TTC549 (cell line): ENCODE measurements at regions not wholly inside any gene's neighbourhood (a gene's known extent, or its start where the extent isn't known, plus 50 kb on each side); places are given as distances from the start of the nearest gene placed in this dataset.
"Not testable (repeated sequence)": the region's sequence is repeated elsewhere in the genome, so short reads cannot be mapped to it uniquely, and the experiment has no call there.

Experiments used
- FAIRE-seq: peaks from 2 replicates; lab custom pipeline; 2012; peaks lifted over from hg19 to GRCh38; lab: Jason Lieb, UNC

DNA sequence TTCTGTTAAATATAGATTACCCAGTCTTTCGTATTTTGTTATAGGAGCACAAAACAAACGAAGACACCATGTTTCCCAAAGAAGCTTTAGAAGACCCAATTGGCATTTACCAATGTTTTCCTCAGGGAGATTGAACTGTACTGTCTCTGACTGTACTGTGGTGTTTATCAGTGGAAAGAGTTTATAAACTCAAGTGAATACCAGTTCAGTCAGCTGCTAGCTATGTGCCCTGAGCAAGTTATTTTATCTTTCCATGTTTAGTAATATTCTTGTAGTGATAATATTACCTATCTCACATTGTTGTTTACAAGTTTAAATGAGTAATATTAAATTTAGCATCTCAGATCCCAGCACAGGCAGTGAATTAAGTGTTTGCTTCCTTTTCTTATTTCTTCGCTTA is 773.2 kb downstream of the KCNA4 start:
- FAIRE-seq, result no peak

- FAIRE-seq, result no peak
These were observed 784.8 kb downstream of the KCNA4 start for GRCh38 chr11:29231991-29232390.

GRCh38 chr11:29231586-29231985 is 785.2 kb downstream of the KCNA4 start:
- no peak for FAIRE-seq

GRCh38 chr11:29227811-29228210 is 789.0 kb downstream of the KCNA4 start:
- no peak for FAIRE-seq

DNA sequence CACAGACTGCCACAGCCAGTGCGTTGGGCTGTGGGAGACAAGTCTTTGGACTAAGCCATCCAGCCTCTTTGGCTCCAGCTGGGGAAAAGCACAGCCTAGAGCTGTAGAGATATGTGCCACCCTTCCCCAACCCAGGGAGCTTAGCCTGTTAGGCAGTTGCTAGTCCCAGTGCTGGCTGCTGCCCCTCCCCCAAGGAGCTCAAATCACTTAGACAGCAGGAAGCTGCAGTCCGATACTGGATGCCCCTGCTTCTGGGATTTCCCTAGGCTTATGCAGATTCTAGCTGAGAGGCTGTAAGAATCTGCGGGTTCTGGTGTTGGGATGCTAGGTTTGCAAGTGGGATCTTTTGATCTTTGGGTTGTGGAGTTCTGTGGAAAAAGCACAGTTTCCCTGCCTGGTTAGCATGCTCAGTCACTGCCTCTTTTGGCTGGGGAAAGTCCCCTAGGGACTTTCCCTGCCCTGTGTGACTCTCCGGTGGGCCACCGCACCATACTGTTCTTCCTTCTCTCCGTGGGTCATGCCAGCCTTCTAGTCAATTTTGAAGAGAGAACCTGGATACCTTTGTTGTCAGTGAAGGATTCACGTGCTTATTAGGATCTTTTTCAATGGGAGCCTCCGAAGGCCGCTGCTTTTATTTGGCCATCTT is 792.0 kb downstream of the KCNA4 start:
- no peak for FAIRE-seq

- FAIRE-seq, result not testable (repeated sequence)
These were observed 797.3 kb downstream of the KCNA4 start for GRCh38 chr11:29219531-29219930.

DNA sequence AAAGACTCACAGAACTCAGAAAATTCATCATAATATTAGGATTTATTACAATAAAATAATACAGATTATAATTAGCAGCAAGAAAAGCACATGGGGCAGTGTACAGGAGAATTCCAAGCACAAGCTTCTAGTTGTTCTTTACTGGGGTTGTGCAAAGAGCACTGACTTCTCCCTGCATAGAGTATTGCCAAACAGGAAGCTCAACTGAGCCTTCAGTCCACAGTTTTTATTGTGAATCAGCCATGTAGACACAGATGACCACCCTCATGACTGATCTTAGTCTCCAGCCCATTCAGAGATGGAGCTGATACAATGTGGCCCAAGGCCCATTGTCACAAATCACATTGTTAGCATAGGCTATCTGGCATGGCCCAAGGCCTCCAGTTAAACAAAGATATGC is 798.9 kb downstream of the KCNA4 start:
- no peak for FAIRE-seq

DNA sequence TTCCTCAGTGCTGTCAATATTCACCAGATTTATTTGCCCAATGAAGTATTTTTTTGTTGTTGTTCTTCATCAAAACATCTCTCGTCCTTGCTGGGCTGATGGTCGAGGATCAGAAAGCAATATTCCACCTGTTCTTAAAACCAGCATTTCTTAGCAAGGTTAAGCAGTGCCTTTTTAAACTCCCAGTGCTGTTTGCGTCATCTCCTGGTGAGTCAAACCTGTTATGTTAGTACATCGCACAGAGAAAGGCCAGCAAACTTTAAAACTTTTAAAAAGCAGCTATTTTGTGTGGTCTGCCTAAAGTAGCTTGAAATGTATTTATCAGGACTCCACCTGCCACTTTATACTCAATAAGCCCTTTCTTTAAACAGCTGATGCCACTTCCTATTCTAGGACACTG is 802.0 kb downstream of the KCNA4 start:
- no peak for FAIRE-seq

GRCh38 chr11:29211202-29211601 is 805.6 kb downstream of the KCNA4 start:
- no peak for FAIRE-seq

DNA sequence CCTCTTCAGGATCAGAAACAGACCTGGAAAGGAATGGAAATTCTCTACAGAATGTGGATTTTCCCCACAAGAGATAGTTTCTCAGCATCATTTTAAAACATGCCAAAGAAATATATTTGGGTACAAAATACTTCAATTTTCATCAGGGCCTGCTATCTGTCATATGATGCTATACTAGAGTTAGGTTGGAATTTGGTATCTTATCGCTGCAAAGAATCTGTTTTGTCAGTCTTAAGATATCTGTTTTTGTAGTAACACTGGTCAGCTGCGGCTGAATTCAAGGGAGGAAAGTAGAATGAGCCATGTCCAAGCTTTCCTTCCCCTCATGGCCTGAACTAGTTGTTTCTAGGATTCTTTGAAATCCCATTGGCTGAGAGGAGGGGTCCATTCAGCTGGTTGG is 806.4 kb downstream of the KCNA4 start:
- FAIRE-seq, result no peak

GRCh38 chr11:29208117-29208516 is 808.7 kb downstream of the KCNA4 start:
- no peak for FAIRE-seq

DNA sequence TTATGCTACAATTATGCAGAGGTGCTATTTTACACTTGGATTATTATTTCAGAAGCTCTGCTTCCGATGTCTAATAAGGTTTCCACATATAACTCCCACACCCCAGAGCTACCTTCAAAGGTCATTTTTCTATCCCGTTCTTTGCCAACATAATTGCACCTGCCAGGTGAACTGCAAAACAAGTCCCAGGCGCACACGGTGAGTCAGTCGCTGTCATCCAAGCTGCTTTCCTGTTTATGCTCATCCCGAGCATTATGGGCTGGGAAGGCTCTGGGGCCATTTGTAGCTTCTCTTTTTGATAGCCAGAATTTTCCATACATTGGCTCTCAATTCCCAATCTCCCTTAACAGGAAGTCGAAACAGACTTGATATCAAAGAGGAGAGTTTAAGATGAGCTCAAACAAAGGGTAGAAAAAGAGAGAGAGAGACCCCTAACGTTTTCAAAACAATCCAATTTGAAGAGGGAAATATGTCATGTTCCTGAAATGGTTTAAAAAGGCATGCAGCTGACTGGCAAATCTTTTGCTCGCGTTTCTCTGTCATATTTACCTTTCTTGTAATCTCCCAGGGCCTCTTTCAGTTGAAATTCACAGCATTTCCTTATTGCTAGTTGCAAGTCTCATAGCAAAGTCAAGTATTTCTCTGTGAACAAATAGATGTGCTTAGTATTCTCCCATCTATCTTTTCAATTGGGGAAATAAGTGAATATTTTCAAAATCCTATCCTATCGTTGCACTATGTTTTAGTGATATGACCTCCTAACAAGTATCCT is 815.9 kb downstream of the KCNA4 start:
- no peak for FAIRE-seq

- no peak for FAIRE-seq
These were observed 826.5 kb downstream of the KCNA4 start for GRCh38 chr11:29190313-29190712.

DNA sequence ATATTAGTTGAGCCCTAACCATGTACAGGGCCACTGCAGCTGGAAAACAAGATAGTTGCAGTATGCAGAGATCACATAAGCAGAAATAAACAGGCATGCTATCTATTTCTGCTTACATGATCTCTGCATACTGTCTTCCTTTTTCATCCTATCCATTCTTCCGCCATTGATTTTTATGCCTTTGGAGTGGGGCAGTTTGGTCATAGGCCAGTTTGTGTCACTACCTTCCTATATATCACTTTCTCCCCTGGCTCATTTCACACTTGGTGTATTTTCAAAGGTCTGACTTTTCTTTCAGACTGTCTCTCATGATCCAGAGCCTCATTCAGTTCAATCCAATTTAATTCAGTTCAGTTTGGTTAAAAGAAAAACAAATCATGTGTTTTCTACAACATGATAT is 829.6 kb downstream of the KCNA4 start:
- no peak for FAIRE-seq

DNA sequence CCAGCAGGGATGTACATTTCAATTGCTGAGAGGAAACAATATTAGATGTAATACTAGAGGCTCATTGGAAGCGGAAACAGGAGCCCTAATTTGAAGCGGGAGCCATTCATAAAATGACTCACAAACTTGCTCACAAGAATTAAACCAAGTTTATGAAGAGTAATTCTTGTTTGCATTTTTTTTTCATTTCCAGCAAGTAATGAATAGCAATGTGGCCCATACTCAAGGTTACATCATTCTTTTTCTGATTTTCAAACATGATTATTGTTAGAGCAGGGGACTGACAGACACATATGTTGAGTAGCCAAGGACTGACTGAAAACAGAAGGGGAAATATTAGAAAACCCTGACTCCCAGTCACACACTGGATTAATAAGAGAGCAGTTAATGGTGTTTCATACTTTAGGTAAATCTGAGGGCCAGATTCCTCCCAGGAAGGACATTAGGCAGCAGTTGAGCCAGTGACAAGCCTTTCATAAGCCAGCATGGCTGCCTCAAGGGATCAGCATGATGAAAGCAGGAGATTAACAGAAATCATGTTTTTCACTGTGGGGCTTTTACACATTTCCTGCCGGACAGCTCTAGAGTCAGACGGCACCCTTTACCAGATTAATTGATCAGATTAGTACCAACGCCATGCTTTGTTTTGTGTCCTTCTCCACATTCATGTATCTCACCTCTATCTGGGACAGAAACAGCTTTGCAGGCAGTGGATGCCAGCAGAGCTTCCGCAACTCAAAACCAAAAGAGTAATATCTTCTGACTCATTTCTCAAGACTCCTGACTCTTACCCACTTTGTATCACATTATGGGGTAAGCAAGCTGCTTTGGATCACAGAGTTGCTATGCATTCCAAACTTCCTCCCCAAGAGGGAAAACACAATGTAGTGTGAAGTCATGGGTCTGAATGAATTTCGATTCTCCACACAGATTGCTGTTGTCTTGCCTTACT is 831.6 kb downstream of the KCNA4 start:
- no peak for FAIRE-seq

DNA sequence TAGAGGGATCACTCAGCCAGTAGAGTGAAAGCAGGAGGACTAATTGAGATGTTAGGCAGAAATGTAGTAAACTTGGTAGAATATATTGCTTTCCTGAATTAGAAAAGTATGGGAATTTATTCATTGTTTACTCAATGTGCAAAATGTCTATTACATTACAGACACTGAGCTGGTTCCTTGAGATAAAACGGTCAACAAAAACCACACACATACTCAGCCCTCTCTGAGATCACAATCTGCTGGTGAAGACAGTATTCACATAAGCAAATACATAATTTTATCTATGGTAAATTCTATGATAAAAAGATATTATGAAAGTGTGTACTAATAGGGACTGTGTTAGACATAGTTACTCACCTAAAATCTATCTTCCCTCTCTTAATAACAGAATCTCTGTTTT is 833.5 kb downstream of the KCNA4 start:
- FAIRE-seq, result no peak

DNA sequence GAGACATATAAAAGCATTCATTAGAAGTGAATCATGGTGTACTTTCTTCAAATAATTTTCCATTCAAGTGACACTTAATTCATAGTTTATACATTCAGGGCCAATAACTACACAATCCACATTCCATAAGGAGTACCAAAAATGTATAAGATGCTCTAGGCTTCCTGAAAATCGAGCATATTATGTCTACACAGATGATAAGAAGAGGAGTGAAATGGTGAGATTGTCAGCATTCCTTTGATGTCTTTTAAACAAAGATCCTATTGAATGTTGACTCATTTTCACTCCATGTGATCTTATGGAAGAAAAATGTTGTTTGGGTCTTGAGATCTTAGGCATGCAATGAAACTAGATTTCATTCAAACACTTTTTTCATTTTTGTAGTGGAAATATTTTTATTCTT is 843.2 kb downstream of the KCNA4 start:
- FAIRE-seq, result no peak

GRCh38 chr11:29171360-29171950 is 845.4 kb downstream of the KCNA4 start:
- FAIRE-seq, result no peak

GRCh38 chr11:29166306-29166705 is 850.5 kb downstream of the KCNA4 start:
- no peak for FAIRE-seq

DNA sequence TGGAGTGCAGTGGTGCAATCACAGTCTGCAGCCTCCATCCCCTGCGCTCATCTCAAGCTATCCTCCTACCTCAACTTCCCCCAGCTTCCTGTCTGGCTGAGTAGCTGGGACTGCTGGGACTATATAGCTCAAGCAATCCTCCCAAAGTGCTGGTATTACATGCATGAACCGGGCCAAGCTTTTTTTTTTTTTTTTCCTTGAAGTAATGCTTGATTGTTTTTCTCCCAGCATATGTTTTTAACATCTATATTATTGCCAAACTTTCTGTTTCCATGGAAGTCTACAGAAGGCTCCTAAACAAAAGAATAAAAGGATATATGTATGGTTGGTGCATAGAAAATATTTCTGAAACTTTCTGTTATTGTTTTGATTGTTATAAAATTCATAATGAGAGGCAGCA is 853.6 kb downstream of the KCNA4 start:
- no peak for FAIRE-seq

GRCh38 chr11:29162491-29162890 is 854.3 kb downstream of the KCNA4 start:
- no peak for FAIRE-seq

DNA sequence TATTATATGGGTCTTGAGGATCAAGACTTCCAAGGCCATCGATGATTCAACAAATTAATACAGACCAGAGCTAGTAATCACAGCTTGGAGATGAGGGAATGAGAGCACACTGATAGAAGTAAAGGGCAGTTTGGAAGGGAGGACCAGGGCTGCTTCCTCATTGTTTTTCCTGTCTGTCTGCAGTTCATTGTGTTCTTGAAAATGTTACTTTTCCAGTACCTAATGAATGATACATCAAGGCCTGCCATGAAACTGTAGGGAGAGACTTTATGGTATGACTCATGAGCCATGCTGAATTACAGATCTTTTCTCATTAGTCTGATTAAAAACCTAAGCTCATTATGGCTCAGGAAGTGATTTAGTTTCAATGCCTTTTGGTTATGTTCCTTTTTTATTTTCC is 855.6 kb downstream of the KCNA4 start:
- FAIRE-seq, result no peak
